ENCODE measurements at regions not wholly inside any gene's neighbourhood (a gene's known extent, or its start where the extent isn't known, plus 50 kb on each side); places are given as distances from the start of the nearest gene placed in this dataset.
"Not testable (repeated sequence)": the region's sequence is repeated elsewhere in the genome, so short reads cannot be mapped to it uniquely, and the experiment has no call there.

DNA sequence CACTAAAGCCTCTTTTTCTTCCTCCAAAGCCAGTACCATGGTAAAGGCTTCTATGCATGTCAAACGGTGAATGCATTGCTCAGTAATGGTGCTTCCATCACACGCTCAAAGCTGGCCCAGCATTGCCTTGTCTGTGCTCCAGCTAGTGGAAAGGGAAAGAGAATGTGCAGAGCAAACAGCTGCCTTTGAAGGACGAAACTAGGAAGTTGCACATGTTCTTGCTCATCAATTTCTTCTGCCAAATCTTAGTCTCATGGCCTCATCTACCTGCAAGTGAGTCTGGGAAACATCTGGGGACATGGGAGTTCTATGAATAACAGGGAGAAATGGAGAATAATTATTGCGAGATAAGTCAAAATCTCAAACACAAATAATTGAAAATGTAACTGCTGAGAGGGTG, 216.5 kb upstream of the SSTR4 start:
- DNase-seq = no peak

DNA sequence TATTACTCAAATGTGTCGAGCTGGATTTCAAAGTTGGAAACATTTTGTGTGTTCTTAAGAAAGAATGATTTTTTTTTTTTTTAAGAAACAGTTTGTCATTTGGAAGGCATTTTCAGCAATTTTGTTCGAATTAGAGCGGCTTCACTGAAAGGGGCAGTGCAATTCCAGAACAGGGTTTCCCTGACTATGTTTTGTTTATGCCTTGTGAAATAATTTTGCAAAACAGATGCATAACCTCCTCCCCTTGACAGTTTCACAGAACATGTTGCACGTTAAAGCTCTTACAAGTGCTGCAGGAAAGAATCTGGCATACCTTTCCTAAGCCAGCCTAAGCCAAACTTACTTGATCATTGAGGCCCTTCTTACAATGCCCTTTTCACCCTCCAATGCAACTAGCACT, 216.0 kb upstream of the SSTR4 start:
- DNase-seq = no peak

DNA sequence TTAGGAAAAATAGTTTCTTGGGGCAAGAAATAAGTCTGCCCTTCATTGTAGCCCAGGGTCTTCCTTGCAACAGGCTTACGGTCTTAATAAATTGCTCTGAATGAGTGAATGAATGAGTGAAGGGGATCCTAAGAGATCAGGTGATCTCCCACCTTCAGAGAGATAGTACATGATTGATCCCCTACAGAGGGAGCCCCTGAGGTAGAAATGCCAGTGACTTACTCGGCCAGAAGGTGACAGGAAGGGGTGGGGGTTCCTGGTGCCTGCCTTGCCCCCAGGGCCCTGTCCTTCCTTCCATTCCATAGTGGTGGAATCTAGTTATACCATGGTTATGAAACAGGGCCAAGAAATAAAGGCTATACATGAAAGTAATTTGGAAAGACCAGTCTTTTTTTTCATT, 215.3 kb upstream of the SSTR4 start:
- no peak for DNase-seq

DNA sequence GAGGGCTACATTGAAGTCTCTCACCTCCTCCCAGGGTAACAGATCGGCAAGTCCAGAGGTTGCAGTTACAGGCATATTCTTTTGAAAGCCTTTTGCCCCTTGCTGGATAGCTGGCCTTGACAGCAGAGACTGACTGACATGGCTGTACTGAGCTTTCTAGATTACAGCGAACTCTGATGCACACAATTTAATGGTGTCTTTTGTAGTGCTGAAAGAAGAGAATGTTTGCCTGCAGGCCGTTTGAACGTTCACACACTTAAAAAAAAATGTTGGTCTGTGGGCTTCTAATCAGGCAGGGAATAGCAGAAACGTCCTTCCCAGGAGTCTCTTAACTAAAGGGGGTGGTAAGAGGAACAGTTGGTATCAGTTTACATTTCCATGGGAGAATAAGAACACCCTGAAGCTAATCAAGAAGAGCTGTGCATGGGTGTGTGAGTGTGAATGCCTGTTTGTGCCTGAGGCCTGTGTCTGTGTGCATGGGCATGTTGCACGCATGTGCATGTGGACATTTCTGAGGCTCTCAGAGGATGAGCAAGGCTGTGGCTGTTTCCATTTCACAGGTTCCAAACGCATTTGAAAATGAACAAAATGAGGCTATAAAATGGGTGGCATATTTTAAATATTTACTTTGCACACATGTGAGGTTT, 213.9 kb upstream of the SSTR4 start:
- no peak for DNase-seq

DNA sequence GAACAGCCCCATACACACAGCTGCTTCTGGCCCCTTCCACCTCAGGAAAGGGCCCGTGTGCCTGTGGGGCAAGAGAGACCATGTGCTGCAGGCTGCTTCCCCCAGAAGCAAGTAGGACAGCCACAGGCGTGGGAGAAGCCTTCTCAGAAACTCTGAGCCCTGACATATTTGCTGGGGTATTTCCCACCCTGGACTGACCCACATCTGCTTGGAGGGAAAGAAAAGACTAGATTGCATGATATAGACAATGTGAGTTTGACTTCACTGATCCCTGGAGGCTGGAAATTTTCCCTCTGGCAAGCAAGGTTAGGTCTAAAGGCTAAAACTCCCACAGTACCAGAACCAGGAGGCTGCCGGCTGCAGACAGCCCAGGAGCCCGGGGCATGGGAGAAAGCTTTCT, 213.3 kb upstream of the SSTR4 start:
- no peak for DNase-seq

DNA sequence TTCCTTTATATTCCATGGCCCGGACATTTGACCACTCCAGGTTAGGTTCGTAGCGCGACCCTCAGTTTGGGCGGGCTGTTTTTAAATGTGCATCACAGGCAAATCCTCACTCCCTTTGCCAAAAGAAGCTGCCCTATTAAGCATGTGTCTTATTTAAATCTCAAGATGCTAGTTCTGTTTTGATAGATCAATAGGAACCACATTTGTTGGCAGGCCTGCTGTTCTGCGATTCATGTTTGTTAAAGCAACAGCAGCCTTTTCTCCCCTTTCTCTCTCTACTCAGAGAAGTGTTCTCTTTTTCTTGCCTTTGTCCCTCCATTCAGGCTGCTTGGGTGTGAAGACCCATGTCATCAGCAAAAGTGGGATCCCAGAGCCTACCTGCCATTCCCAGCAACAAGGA, 212.0 kb upstream of the SSTR4 start:
- DNase-seq = no peak

DNA sequence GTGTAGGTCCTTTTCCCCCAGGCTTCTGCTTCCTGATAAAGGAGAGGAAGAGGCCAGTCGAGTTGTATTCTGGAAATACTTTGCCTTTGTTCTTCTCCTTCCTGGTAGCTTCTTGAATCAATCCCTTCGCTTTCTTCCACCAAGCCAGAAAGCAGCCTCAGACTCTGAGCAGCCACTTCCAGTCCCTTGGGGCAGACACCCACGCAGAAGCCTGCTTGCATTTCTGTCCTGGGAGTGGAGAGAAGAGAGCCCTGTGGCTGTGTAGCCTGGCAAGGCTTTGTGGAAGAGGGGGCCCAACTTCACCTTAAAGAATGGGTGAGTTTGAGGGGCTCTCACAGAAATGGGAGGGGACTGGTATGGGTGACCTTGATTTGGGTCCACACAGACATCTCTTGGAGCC, 211.0 kb upstream of the SSTR4 start:
- DNase-seq = no peak

DNA sequence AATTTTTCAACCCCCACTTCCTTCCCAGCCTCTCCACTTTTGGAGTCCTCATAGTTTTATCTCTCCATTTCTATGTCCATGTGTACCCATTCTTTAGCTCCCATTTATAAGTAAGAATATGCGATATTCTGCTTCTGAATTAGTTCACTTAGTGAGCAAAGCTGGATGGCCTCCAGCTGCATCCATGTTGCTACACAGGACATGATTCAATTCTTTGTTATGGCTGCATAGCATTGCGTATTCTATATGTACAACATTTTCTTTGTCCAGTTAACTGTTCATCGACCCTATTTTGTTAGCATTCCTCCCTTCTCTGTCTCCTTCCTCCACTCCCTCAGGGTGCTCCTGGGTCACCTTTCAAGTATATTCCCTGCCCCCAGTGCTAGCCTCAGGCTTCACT, 210.0 kb upstream of the SSTR4 start:
- DNase-seq = no peak

DNA sequence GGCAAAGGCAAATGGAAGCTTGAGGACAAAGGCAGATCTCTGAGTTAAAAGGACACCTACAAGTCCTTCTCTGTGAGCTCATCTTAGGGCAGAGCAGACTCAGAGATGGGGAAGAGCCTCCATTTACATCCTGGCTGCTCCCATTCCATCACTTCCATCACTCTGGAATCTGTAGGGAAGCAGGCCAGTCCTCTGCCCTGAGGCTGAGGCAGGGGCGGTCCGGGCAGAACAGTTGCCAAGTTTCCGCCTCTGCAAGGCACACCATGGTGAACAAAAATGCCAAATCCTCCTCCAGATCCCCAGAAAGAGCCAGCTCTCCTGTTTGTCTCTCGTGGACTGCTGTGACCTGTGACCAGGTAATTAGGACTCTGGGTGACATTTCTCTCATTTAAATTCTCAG, 209.6 kb upstream of the SSTR4 start:
- no peak for DNase-seq

DNA sequence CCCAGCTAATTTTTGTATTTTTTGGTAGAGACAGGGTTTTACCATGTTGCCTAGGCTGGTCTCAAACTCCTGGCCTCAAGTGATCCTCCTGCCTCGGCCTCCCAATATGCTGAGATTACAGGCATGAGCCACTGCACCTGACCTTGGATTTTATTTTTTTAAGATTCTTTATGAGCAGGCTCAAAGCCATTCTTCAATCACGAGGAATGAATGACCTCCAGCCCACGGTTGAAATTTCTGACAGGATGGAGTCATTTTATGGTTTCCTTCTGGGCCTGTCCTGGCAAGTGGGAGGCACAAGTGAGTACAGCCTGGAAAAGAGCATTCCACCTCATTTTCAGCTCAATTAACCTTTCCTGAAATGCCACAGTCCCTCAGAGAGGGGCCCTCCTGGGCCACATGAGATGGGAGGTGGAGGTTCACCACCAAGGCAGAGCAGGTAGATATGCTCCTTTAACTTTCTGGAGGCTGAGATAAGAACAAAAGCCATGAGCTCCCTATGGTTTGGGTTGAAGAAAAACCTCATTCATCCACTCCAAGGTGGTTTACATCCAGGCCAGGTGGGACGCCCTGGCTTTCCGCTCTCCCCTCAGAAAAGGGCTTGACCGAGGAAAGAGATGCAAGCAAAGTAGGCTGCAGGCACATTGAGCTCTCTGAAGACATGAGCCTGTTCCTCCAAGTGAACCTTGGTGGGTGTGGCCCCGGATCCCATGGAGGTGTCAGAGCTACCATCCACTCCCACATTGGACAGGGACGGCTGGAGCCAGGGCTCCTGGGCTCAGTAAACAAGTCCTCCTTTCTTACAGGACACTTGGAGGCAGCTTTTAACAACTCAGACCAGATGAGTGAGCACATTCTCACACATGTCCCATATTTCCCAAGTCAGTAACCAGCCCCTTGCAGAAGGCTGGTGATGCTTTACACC, 208.5 kb upstream of the SSTR4 start:
- DNase-seq = no peak

DNA sequence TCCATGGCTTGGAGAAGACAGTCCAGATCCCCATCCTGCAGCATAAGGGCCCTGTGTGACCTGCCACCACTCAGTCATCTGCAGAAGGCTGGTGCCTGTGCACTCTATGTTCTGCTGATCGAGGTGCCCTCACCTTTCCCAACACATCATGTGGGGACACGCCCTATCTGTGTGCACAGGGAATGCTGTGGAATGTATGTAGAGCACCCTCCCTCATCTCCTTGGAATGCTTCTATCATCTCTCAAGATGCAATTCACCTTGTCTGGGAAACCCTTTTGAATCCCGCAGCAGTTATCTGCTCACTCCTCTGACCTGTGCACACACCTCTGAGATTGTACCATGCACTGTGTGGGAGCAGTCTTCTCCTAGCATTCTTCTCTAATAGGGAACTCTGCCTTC, 207.2 kb upstream of the SSTR4 start:
- no peak for DNase-seq

DNA sequence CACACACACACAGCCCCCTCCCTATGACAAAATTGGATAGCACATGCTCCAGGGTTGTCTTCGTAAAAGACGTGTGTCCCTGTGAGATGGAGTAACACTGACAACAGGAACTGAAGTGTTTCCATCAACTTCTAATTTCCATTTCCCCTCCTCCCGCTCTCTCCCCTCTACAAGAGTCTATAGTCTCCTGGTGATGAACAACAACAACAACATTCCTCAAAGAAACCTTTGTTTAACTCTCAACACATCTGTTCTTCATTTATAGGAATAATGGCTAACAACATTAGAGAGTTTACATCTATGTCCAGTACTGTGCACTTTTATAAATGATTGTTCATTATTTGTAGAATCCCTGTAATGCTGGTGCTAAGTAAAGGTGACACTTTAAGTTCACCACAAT, 205.8 kb upstream of the SSTR4 start:
- DNase-seq = no peak

DNA sequence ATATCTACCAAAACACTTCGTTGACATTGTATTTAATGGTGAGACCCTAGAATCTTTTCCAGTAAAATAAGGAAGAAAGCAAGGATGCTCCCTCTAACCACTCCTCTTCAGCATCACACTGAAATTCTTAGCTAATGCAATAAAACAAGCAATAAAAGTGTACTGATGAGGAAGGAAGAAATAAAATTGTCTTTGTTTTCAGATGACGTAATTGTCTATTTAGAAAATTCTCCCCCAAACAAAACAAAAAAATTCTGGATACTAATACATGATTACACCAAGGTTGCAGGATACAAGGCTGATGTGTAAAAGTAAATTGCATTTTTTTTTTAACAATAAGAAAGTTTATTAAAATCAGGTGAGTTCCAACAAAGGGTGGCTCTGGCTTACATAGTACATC, 205.0 kb upstream of the SSTR4 start:
- DNase-seq = no peak

DNA sequence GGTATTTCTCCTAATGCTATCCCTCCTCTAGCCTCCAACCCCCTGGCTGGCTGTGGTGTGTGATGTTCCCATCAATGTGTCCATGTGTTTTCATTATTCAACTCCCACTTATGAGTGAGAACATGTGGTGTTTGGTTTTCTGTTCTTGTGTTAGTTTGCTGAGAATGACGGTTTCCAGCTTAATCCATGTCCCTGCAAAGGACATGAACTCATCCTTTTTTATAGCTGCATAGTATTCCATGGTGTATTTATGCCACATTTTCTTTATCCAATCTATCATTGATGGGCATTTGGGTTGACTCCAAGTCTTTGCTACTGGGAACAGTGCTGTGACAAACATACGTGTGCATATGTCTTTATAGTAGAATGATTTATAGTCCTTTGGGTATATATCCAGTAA, 204.4 kb upstream of the SSTR4 start:
- not testable (repeated sequence) for DNase-seq

DNA sequence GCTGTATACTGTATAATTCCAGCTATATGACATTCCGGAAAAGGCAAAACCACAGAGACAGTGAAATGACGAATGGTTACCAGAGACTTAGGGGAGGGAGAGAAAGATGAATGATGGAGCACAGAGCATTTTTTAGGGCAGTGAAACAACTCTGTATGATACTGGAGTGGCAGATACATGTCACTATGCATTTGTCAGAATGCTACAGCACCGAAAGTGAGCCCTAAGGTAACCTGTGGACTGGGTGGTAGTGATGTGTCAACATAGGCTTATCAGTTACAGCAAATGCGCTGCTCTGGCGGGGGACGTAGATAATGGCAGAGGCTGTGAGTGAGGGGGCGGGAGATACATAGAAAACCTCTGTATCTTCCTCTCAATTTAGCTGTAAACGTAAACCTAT, 201.3 kb upstream of the SSTR4 start:
- no peak for DNase-seq

DNA sequence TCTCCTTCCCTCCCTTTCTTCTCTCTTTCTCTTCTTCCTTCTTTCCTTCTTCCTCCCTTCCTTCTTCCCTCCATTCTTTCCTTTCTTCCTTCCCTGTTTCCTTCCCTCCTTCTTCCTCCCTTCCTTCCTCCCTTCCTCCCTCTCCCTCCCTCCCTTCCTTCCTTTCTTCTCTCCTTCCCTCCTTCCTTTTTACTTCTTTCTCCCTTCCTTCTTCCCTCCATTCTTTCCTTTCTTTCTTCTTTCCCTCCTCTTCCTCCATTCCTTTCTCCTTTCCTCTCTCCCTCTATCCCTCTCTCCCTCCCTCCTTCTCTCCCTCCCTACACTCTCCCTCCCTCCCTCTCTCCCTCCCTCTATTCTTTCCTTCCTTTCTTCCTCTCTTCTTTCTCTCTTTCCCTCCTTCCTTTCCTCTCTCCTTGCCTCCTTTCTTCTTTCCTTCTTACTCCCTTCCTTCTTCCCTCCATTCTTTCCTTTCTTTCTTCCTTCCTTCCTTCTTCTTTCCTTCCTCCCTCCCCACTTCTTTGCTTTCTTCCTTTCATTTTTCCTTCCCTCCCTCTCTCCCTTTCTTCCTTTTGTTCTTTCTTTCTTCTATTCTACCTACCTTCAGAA, 200.4 kb upstream of the SSTR4 start:
- no peak for DNase-seq

DNA sequence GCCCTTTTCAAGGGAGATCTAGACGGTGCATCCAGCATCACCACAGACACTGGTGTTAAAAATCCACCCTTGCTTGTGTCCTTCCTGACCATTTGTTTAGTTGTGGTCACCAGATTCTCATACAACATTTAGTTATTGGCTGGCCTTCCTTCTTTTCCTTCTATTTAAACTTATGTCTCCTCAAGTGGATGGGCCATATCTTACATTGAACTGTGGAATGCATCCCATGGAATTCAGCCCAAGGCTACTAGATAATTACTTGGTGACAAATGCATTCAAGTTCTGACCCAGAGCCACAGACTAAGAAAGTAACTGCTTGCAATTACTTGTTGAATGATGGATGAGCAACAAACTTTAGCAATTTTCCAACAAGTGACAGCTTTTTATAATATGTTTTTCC, 198.9 kb upstream of the SSTR4 start:
- no peak for DNase-seq

DNA sequence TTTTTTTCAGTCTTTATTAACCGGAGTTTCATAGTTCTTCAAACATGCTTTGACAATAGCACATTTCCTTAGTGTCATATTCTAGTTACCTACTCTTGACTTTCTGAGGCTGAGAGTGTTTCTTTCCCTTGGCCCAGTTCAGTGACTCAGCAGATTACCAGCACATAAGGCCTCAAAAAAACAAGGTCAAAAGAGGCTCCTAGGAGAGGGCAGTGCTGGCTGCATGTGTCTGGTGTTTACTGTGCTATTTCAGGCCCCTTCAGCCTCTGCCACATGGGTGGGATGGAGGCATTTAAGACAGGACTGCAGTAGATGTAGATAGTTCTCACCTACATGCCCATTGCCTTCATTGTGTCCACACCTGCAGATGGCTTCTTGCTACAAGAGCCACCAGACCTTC, 198.2 kb upstream of the SSTR4 start:
- DNase-seq = no peak

DNA sequence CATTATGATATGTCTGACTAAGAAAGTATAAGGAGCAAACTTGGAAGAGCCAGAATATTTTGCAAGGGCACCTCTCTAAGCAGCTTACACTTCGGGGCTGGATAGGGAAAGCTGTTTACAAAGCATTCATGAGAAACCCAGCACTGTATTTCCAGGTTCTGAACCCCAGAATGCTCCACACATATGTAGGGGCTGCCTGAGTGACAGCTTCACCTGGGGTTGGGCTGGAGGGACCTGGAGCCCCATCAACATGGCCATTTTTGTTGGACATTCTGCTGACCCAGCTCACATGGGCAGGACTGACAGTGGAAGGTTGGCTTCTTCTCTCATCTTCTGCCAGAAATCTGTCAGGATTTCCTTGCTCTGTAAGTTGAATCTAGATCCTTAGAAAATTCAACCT, 197.1 kb upstream of the SSTR4 start:
- DNase-seq = no peak

DNA sequence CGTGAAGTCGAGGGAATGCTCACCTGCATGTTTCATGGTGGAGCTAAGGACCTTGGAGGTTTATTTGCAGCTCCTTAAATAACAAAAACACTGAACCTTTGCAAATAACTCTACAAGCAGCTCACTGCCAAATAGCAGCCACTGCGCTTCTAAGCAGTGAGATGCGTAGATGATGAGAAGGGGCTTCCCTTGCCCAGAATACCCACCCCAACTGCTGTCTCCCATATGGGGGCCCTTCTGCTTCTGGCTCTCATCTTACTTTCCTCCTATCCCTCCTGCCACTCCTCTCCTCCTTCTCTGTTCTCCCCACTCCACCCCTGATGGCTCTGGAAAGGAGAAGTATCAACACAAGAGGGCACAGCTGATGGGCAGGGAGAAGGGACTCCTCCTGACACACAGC, 193.3 kb upstream of the SSTR4 start:
- DNase-seq = no peak

DNA sequence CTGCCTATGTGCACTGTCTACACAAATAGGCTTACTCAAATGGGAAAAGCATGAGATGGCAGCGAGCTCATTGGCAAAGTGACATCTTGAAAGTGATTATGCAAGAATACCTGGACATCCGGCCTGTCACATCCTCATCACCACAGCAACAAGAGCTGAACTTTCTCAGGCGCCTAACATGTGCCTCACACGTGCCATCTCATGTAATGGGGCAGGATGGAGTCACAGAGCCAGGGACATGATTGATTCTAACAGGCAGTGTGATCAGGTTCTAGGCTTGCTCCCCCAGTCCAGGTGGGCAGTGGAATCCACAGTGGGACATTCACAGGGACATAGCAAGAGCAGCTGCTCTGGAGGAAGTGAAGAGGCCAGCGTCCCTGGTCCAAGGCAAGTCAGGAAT, 192.3 kb upstream of the SSTR4 start:
- DNase-seq = no peak

DNA sequence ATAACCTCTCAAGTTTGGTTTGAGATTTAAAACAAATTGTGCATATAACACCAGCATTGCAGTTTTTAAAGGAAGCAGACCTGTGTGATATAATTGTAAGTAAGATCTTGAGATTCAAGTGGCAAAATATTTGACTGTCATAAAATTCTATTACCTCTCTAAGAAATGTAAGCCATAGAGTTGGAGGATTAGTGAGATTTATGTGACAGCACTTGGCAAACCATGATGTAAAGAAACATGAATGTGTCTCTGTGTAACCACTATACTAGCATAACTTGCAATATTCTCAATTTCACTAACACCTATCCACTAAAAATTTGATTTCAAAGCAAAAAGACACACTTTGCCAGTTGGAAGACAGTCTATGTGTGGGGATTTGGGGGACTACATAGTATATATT, 190.2 kb upstream of the SSTR4 start:
- no peak for DNase-seq

DNA sequence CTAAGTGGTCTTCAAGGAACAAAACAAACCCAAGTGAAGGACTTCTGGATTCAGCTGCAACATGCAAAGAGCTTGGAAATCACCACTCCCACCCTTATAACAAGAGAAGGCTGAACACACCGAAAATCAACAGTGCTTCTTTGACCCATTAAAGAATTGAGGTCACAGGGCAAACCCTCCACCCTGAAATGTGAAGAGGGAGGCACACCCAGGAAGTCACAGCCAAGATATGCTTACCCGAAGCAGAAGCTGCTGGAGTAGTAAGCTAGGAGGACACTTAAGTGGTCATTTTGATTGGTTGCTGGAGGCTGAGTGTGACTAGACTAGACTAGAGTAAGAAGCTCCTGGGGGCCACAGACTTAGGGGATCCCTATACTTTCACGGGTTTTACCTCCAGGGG, 188.2 kb upstream of the SSTR4 start:
- DNase-seq = no peak

Data from renal pelvis (tissue), 1 donor.